ENCODE measurements at regions not wholly inside any gene's neighbourhood (a gene's known extent, or its start where the extent isn't known, plus 50 kb on each side); places are given as distances from the start of the nearest gene placed in this dataset.

- peak; percentile 48 for DNase-seq (ENCODE audit: low read depth)
- Histone ChIP-seq H3K27ac (ENCODE audit: low read depth, low read length) (no peak overlapping the region), H3K4me2 (ENCODE audit: low read length) (no peak overlapping the region), H3K4me1 (ENCODE audit: insufficient read depth, low read length) (no peaks in the 10 kb centered on the region), H3K4me3 (ENCODE audit: insufficient read depth, low read depth, low read length) (no peak overlapping the region), H2AFZ (ENCODE audit: low read depth, low read length) (no peak overlapping the region), H4K20me1 (ENCODE audit: insufficient read depth, low read length) (no peaks in the 10 kb centered on the region), H3K36me3 (ENCODE audit: insufficient read depth, low read length) (no peaks in the 10 kb centered on the region), H3K79me2 (ENCODE audit: insufficient read depth, low read length) (no peaks in the 10 kb centered on the region), H3K9me3 (ENCODE audit: insufficient read depth, low read depth, low read length) (no peaks in the 10 kb centered on the region), H3K9ac (ENCODE audit: low read length) (no peak overlapping the region), H3K27me3 (ENCODE audit: insufficient read depth, low read length) (no peaks in the 10 kb centered on the region)
- Mint-ChIP-seq H3K36me3 (ENCODE audit: low read depth, unreplicated experiment) (no peaks in the 10 kb centered on the region), H3K4me1 (ENCODE audit: low read depth, unreplicated experiment) (no peaks in the 10 kb centered on the region), H3K27me3 (ENCODE audit: low read depth, unreplicated experiment) (no peaks in the 10 kb centered on the region), H3K4me3 (ENCODE audit: unreplicated experiment) (no peak overlapping the region), H3K9me3 (ENCODE audit: unreplicated experiment) (peaks cover 4% of the 10 kb centered on the region), H3K27ac (ENCODE audit: unreplicated experiment) (no peak overlapping the region)
- no peak for FAIRE-seq
- TF ChIP-seq EZH2 (IDR thresholded peaks at IDR 0.05; ENCODE audit: insufficient read depth, low read length): no peak
- TF ChIP-seq, protein P1, sequence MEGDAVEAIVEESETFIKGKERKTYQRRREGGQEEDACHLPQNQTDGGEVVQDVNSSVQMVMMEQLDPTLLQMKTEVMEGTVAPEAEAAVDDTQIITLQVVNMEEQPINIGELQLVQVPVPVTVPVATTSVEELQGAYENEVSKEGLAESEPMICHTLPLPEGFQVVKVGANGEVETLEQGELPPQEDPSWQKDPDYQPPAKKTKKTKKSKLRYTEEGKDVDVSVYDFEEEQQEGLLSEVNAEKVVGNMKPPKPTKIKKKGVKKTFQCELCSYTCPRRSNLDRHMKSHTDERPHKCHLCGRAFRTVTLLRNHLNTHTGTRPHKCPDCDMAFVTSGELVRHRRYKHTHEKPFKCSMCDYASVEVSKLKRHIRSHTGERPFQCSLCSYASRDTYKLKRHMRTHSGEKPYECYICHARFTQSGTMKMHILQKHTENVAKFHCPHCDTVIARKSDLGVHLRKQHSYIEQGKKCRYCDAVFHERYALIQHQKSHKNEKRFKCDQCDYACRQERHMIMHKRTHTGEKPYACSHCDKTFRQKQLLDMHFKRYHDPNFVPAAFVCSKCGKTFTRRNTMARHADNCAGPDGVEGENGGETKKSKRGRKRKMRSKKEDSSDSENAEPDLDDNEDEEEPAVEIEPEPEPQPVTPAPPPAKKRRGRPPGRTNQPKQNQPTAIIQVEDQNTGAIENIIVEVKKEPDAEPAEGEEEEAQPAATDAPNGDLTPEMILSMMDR (IDR thresholded peaks at IDR 0.05; ENCODE audit: insufficient read depth, low read depth, low read length): no peak
Observed at GRCh38 chr4:66017671-66018070, 347.4 kb upstream of the EPHA5 start.

GRCh38 chr4:66016240-66016639 is 346.0 kb upstream of the EPHA5 start:
- H3K27ac Mint-ChIP-seq (ENCODE audit: unreplicated experiment): no peak overlapping the region
- Histone ChIP-seq H4K20me1 (ENCODE audit: insufficient read depth, low read length) (no peaks in the 10 kb centered on the region), H3K9ac (ENCODE audit: low read length) (no peak overlapping the region), H3K36me3 (ENCODE audit: insufficient read depth, low read length) (no peaks in the 10 kb centered on the region), H2AFZ (ENCODE audit: low read depth, low read length) (no peak overlapping the region), H3K4me3 (ENCODE audit: insufficient read depth, low read depth, low read length) (no peak overlapping the region), H3K4me2 (ENCODE audit: low read length) (no peak overlapping the region), H3K79me2 (ENCODE audit: insufficient read depth, low read length) (no peaks in the 10 kb centered on the region), H3K9me3 (ENCODE audit: insufficient read depth, low read depth, low read length) (no peaks in the 10 kb centered on the region), H3K4me1 (ENCODE audit: insufficient read depth, low read length) (no peaks in the 10 kb centered on the region), H3K27me3 (ENCODE audit: insufficient read depth, low read length) (no peaks in the 10 kb centered on the region), H3K27ac (ENCODE audit: low read depth, low read length) (no peak overlapping the region)
- H3K27me3 Mint-ChIP-seq (ENCODE audit: low read depth, unreplicated experiment): no peaks in the 10 kb centered on the region
- FAIRE-seq (peak; percentile 43), DNase-seq (ENCODE audit: low read depth) (no peak)
- no peak for TF ChIP-seq EZH2 (IDR thresholded peaks at IDR 0.05; ENCODE audit: insufficient read depth, low read length)
- TF ChIP-seq, protein P1 (IDR thresholded peaks at IDR 0.05; ENCODE audit: insufficient read depth, low read depth, low read length): no peak
- H3K4me1 Mint-ChIP-seq (ENCODE audit: low read depth, unreplicated experiment): no peaks in the 10 kb centered on the region
- H3K36me3 Mint-ChIP-seq (ENCODE audit: low read depth, unreplicated experiment): no peaks in the 10 kb centered on the region
- H3K9me3 Mint-ChIP-seq (ENCODE audit: unreplicated experiment): peaks cover 12% of the 10 kb centered on the region
- no peak overlapping the region for H3K4me3 Mint-ChIP-seq (ENCODE audit: unreplicated experiment)

DNA sequence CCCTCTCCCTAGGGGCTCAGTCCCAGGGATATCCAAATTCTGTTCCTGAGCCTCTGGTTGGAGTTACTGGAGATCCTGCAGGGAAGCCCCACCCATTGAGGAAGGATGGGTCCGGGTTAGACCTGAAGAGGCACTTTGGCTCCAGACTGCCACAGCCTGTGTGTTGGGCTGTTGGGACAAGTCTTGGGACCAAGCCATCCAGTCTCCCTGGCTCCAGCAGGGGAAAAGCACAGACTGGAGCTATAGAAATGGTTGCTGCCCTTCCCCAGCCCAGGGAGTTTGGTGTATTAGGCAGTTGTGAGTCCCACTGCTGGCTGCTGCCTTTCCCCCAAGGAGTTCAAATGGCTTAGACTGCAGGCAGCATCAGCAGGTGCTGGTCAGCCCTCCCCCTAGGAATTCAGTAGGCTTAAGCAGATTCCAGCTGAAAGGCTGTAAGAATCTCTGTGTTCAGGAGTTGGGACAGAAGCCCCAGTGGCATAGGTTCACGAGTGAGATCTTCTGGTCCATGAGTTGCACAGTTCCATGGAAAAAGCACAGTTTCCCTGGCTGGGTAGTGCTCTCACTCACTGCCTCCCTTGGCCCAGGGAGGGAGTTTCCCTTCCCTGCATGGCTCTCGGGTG is 344.0 kb upstream of the EPHA5 start:
- Histone ChIP-seq H3K9me3 (ENCODE audit: insufficient read depth, low read depth, low read length) (no peaks in the 10 kb centered on the region), H3K4me1 (ENCODE audit: insufficient read depth, low read length) (no peaks in the 10 kb centered on the region), H2AFZ (ENCODE audit: low read depth, low read length) (no peak overlapping the region), H3K27ac (ENCODE audit: low read depth, low read length) (no peak overlapping the region), H3K79me2 (ENCODE audit: insufficient read depth, low read length) (no peaks in the 10 kb centered on the region), H4K20me1 (ENCODE audit: insufficient read depth, low read length) (no peaks in the 10 kb centered on the region), H3K4me2 (ENCODE audit: low read length) (no peak overlapping the region), H3K27me3 (ENCODE audit: insufficient read depth, low read length) (no peaks in the 10 kb centered on the region), H3K4me3 (ENCODE audit: insufficient read depth, low read depth, low read length) (no peak overlapping the region), H3K36me3 (ENCODE audit: insufficient read depth, low read length) (no peaks in the 10 kb centered on the region), H3K9ac (ENCODE audit: low read length) (no peak overlapping the region)
- peaks cover 12% of the 10 kb centered on the region for H3K9me3 Mint-ChIP-seq (ENCODE audit: unreplicated experiment)
- H3K27ac Mint-ChIP-seq (ENCODE audit: unreplicated experiment): no peak overlapping the region
- H3K4me1 Mint-ChIP-seq (ENCODE audit: low read depth, unreplicated experiment): no peaks in the 10 kb centered on the region
- no peaks in the 10 kb centered on the region for H3K27me3 Mint-ChIP-seq (ENCODE audit: low read depth, unreplicated experiment)
- TF ChIP-seq, protein P1 (IDR thresholded peaks at IDR 0.05; ENCODE audit: insufficient read depth, low read depth, low read length): no peak
- TF ChIP-seq EZH2 (IDR thresholded peaks at IDR 0.05; ENCODE audit: insufficient read depth, low read length): no peak
- H3K4me3 Mint-ChIP-seq (ENCODE audit: unreplicated experiment): no peak overlapping the region
- no peak for DNase-seq (ENCODE audit: low read depth)
- no peak for FAIRE-seq
- H3K36me3 Mint-ChIP-seq (ENCODE audit: low read depth, unreplicated experiment): no peaks in the 10 kb centered on the region

All from astrocyte (in vitro differentiated cells and primary cell).